HCT116 (cell line): ENCODE measurements at regions not wholly inside any gene's neighbourhood (a gene's known extent, or its start where the extent isn't known, plus 50 kb on each side); places are given as distances from the start of the nearest gene placed in this dataset.

Source experiments
- ATAC-seq: fragments of 200-7000 bp; cut with Tn5 transposase; 2 replicates; pipeline ENCODE4 v1.9.1; 2020; ENCODE audit warnings: mild to moderate bottlenecking, moderate library complexity
- BruUV-seq: library from RNA; stranded (reverse); fragments of 400-500 nt; replicated peaks from 2 replicates; lab custom pipeline; 2021; lab: Mats Ljungman, UMichigan
- CTCF ChIA-PET: fragments of 300-600 bp; sonication (Branson Sonifier 250); formaldehyde crosslinking; loops from one replicate; lab custom pipeline; 2021; ENCODE audit warnings: antibody characterized with exemption; lab: Charles Lee
- POLR2A ChIA-PET: fragments of 300-600, 350-600 bp; sonication (Branson Sonifier 250); formaldehyde crosslinking; loops from one replicate; lab custom pipeline; 2021; ENCODE audit warnings: antibody characterized with exemption; lab: Charles Lee
- RAD21 ChIA-PET, 2 experiments: fragments of 300-600 bp; sonication (Branson Sonifier 250); formaldehyde crosslinking; loops; one replicate each; lab custom pipeline; 2023; ENCODE audit warnings: low total read pairs in 2 of 2; ENCODE audit not compliant: uncharacterized antibody in 2 of 2, unreplicated experiment in 2 of 2, low non-redundant PET in 1 of 2; lab: Charles Lee
- DNase-seq: peaks from one replicate; pipeline ENCODE4 v3.0.0-alpha.2; 2010; ENCODE audit warnings: low read depth, low spot score
- H2AFZ ChIP-seq: fragments of 200-600 bp; shearing (Covaris generic), sonication (generic); 2 replicates; pipeline ENCODE4 v1.6.1; 2017; ENCODE audit warnings: low read depth, mixed run types, mixed read lengths, antibody characterized with exemption, low read length; ENCODE audit not compliant: poor library complexity, severe bottlenecking
- H3K27ac ChIP-seq: 2 replicates; pipeline ENCODE4 v1.5.1; 2012; ENCODE audit warnings: low read depth, low read length
- H3K27me3 ChIP-seq: fragments of 200-600 bp; sonication (generic); 2 replicates; pipeline ENCODE4 v1.6.1; 2016; ENCODE audit warnings: mixed run types, low read length, mixed read lengths; ENCODE audit not compliant: insufficient read depth
- H3K36me3 ChIP-seq, 2 experiments: fragments of 200-500 bp in 1 of 2; fragments of 200-600 bp in 1 of 2; sonication (Bioruptor generic) in 1 of 2; sonication (generic) in 1 of 2; 2 replicates each; pipeline versions ENCODE4 v1.5.1 to v1.6.1; 2014 to 2016; ENCODE audit warnings: low read length in 2 of 2, inconsistent platforms in 1 of 2, mixed read lengths in 1 of 2, mixed run types in 1 of 2; ENCODE audit not compliant: insufficient read depth in 2 of 2, control insufficient read depth in 1 of 2
- H3K4me1 ChIP-seq, 2 experiments: fragments of 200-600 bp in 1 of 2; sonication (generic) in 1 of 2; 2 replicates each; pipeline versions ENCODE4 v1.5.1 to v1.6.1; 2012 to 2017; ENCODE audit warnings: low read length in 2 of 2, inconsistent platforms in 1 of 2, mild to moderate bottlenecking in 1 of 2, mixed read lengths in 1 of 2, mixed run types in 1 of 2, moderate library complexity in 1 of 2; ENCODE audit not compliant: insufficient read depth in 2 of 2, control insufficient read depth in 1 of 2
- H3K4me2 ChIP-seq: fragments of 200-600 bp; sonication (generic); 2 replicates; pipeline ENCODE4 v1.6.1; 2017; ENCODE audit warnings: mixed run types, low read length, mixed read lengths
- H3K4me3 ChIP-seq, 2 experiments: fragments of 200-600 bp in 1 of 2; sonication (generic) in 1 of 2; replicated peaks in 1 of 2; 2 replicates each; pipeline ENCODE4 v1.5.1; 2011 to 2016; ENCODE audit warnings: low read length in 2 of 2, control low read depth in 1 of 2, low read depth in 1 of 2, mild to moderate bottlenecking in 1 of 2, mixed read lengths in 1 of 2, mixed run types in 1 of 2
- H3K79me2 ChIP-seq: fragments of 200-600 bp; sonication (generic); 2 replicates; pipeline ENCODE4 v1.6.1; 2017; ENCODE audit warnings: mild to moderate bottlenecking, mixed run types, low read length, moderate library complexity, mixed read lengths; ENCODE audit not compliant: insufficient read depth
- H3K9ac ChIP-seq: fragments of 200-600 bp; sonication (generic); 2 replicates; pipeline ENCODE4 v1.6.1; 2016; ENCODE audit warnings: low read length, mixed read lengths
- H3K9me2 ChIP-seq: fragments of 200-600 bp; sonication (generic), shearing (Covaris generic); 2 replicates; pipeline ENCODE4 v1.6.1; 2017; ENCODE audit warnings: mixed run types, mild to moderate bottlenecking, moderate library complexity; ENCODE audit not compliant: insufficient read depth
- H3K9me3 ChIP-seq, 2 experiments: fragments of 200-500 bp in 1 of 2; fragments of 200-600 bp in 1 of 2; sonication (Bioruptor generic) in 1 of 2; sonication (generic) in 1 of 2; 2 replicates each; pipeline ENCODE4 v1.6.1; 2014 to 2017; ENCODE audit warnings: low read length in 2 of 2, mixed read lengths in 2 of 2, inconsistent platforms in 1 of 2, low read depth in 1 of 2, mild to moderate bottlenecking in 1 of 2, mixed run types in 1 of 2, moderate library complexity in 1 of 2; ENCODE audit not compliant: control insufficient read depth in 1 of 2, insufficient read depth in 1 of 2
- H4K20me1 ChIP-seq: fragments of 200-600 bp; sonication (generic), shearing (Covaris generic); 2 replicates; pipeline ENCODE4 v1.6.1; 2017; ENCODE audit warnings: mixed run types, mild to moderate bottlenecking, moderate library complexity; ENCODE audit not compliant: insufficient read depth
- CBX3 ChIP-seq: IDR thresholded peaks from 2 replicates; pipeline ENCODE4 v1.6.1; 2012; ENCODE audit warnings: low read depth
- CEBPB ChIP-seq: IDR thresholded peaks from 2 replicates; pipeline ENCODE4 v1.6.1; 2012; ENCODE audit warnings: low read depth
- ELF1 ChIP-seq: IDR thresholded peaks from 2 replicates; pipeline ENCODE4 v1.6.1; 2012; ENCODE audit warnings: low read depth, borderline replicate concordance
- FOSL1 ChIP-seq: IDR thresholded peaks from 2 replicates; pipeline ENCODE4 v1.6.1; 2012; ENCODE audit warnings: low read depth
- JUND ChIP-seq: IDR thresholded peaks from 2 replicates; pipeline ENCODE4 v1.6.1; 2012
- POLR2A ChIP-seq: IDR thresholded peaks from 2 replicates; pipeline ENCODE4 v1.7.0; 2011; ENCODE audit warnings: borderline replicate concordance; ENCODE audit not compliant: insufficient read depth, insufficient read length; ENCODE audit errors: extremely low read depth
- RAD21 ChIP-seq: IDR thresholded peaks from 2 replicates; pipeline ENCODE4 v1.6.1; 2012; ENCODE audit warnings: low read depth, mild to moderate bottlenecking
- SIN3A ChIP-seq: IDR thresholded peaks from 2 replicates; pipeline ENCODE4 v1.6.1; 2012; ENCODE audit warnings: low read depth
- SP1 ChIP-seq: IDR thresholded peaks from 2 replicates; pipeline ENCODE4 v1.6.1; 2012; ENCODE audit warnings: low read depth
- SRF ChIP-seq: IDR thresholded peaks from 2 replicates; pipeline ENCODE4 v1.6.1; 2012; ENCODE audit warnings: low read depth
- TCF7L2 ChIP-seq: IDR thresholded peaks from 2 replicates; pipeline ENCODE4 v1.7.0; 2011; ENCODE audit warnings: borderline replicate concordance, inconsistent platforms; ENCODE audit not compliant: insufficient read depth, insufficient read length; ENCODE audit errors: extremely low read depth
- ZFX ChIP-seq: fragments of 450-650 bp; IDR thresholded peaks from 2 replicates; pipeline ENCODE4 v1.6.1; 2017
- intact Hi-C: fragments of 100-400 bp; cut with micrococcal nuclease; formaldehyde crosslinking; loops from 2 replicates; pipeline ENCODE4 v1.10.0; 2022
- TF ChIP-seq, protein P1 (sequence below): IDR thresholded peaks from 2 replicates; pipeline ENCODE4 v1.6.1; 2012
- TF ChIP-seq, protein P2 (sequence below): IDR thresholded peaks from 2 replicates; pipeline ENCODE4 v1.6.1; 2011; ENCODE audit warnings: mild to moderate bottlenecking, low read length, moderate library complexity; ENCODE audit not compliant: insufficient replicate concordance; ENCODE audit errors: extremely low read depth

DNA sequence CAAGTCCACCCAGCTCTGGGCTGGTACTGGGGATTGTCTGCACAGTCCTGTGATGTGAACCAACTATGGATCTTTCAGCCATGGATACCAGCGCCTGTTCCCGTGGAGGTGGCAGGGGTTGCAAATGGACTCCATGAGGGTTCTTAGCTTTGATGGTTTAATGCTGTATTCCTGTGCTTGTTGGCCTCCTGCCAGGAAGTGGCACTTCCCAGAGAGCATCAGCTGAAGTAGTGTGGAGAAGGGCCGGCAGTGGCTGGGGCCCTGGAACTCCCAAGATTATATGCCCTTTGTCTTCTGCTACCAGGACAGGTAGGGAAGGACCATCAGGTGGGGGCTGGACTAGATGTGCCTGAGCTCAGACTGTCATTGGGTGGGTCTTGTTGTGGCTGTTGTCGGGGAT is 1104.8 kb upstream of the COX7C start:
- DNase-seq (no peak), ATAC-seq (no peak)
- Histone ChIP-seq H3K79me2 (no peaks in the 10 kb centered on the region), H3K27ac (no peak overlapping the region), H3K4me2 (no peak overlapping the region), H3K9me2 (no peaks in the 10 kb centered on the region), H3K9me3 (no peaks in the 10 kb centered on the region), H4K20me1 (no peaks in the 10 kb centered on the region), H3K9ac (no peak overlapping the region), H3K27me3 (no peaks in the 10 kb centered on the region), H2AFZ (no peak overlapping the region), H3K4me1 (no peaks in the 10 kb centered on the region), H3K4me3 (no peak overlapping the region), H3K36me3 (no peaks in the 10 kb centered on the region)
- BruUV-seq = no TSS peak
- ChIA-PET CTCF (no interaction called here), RAD21 (no interaction called here), POLR2A (no interaction called here)
- TF ChIP-seq RAD21 (no peak), SIN3A (no peak), SRF (no peak), FOSL1 (no peak), ZFX (no peak), POLR2A (no peak), JUND (no peak), TCF7L2 (no peak), ELF1 (no peak), SP1 (no peak), CEBPB (no peak), CBX3 (no peak)
- TF ChIP-seq, protein P1, sequence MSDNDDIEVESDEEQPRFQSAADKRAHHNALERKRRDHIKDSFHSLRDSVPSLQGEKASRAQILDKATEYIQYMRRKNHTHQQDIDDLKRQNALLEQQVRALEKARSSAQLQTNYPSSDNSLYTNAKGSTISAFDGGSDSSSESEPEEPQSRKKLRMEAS = no peak
- TF ChIP-seq, protein P2, sequence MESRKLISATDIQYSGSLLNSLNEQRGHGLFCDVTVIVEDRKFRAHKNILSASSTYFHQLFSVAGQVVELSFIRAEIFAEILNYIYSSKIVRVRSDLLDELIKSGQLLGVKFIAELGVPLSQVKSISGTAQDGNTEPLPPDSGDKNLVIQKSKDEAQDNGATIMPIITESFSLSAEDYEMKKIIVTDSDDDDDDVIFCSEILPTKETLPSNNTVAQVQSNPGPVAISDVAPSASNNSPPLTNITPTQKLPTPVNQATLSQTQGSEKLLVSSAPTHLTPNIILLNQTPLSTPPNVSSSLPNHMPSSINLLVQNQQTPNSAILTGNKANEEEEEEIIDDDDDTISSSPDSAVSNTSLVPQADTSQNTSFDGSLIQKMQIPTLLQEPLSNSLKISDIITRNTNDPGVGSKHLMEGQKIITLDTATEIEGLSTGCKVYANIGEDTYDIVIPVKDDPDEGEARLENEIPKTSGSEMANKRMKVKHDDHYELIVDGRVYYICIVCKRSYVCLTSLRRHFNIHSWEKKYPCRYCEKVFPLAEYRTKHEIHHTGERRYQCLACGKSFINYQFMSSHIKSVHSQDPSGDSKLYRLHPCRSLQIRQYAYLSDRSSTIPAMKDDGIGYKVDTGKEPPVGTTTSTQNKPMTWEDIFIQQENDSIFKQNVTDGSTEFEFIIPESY = no peak
- intact Hi-C loops = no loop called here
